ENCODE measurements at regions not wholly inside any gene's neighbourhood (a gene's known extent, or its start where the extent isn't known, plus 50 kb on each side); places are given as distances from the start of the nearest gene placed in this dataset.

- TF ChIP-seq CTCF (IDR thresholded peaks at IDR 0.05) = no peak
- no peak for TF ChIP-seq ZFX (IDR thresholded peaks at IDR 0.05; ENCODE audit: borderline replicate concordance)
Observed at GRCh38 chr14:101177301-101177971, 273.9 kb upstream of the RTL1 start.

Measured in 22Rv1 (cell line).